ENCODE measurements at regions not wholly inside any gene's neighbourhood (a gene's known extent, or its start where the extent isn't known, plus 50 kb on each side); places are given as distances from the start of the nearest gene placed in this dataset.

- ChIA-PET CTCF (ENCODE audit: unreplicated experiment) (no interaction called here), POLR2A (no interaction called here)
- H3K4me1 ChIP-seq (ENCODE audit: insufficient read depth, low read length, poor library complexity, severe bottlenecking) = no peaks in the 10 kb centered on the region
- H3K4me3 ChIP-seq (ENCODE audit: low read depth, low read length, poor library complexity, severe bottlenecking) = no peak overlapping the region
- H3K4me2 ChIP-seq (ENCODE audit: low read length) = no peak overlapping the region
- DNase-seq (ENCODE audit: low spot score) = no peak
- no peaks in the 10 kb centered on the region for H3K79me2 ChIP-seq (ENCODE audit: insufficient read depth, low read depth, low read length)
- intact Hi-C loops (cut with micrococcal nuclease; ENCODE audit: unreplicated experiment) = no loop called here
- H3K9me2 ChIP-seq (ENCODE audit: insufficient read depth, low read length) = no peaks in the 10 kb centered on the region
- no peak overlapping the region for H2AFZ ChIP-seq (ENCODE audit: low read length)
- no peak overlapping the region for H3K27ac ChIP-seq (ENCODE audit: low read depth, low read length, poor library complexity, severe bottlenecking)
- H3K36me3 ChIP-seq (ENCODE audit: insufficient read depth, low read length) = no peaks in the 10 kb centered on the region
- no peak for TF ChIP-seq CTCF (conservative IDR thresholded peaks at IDR 0.05; ENCODE audit: low read length)
- TF ChIP-seq EZH2phosphoT487 (IDR thresholded peaks at IDR 0.05; ENCODE audit: borderline replicate concordance, low read depth, low read length) = no peak
- H4K20me1 ChIP-seq (ENCODE audit: insufficient read depth, low read length) = no peaks in the 10 kb centered on the region
- H3K9me3 ChIP-seq (ENCODE audit: low read length) = no peaks in the 10 kb centered on the region
- BruUV-seq (replicated peaks) = no TSS peak
These were observed 234.8 kb upstream of the FMN2 start for GRCh38 chr1:239856924-239857323.

GRCh38 chr1:239858057-239858456 is 233.6 kb upstream of the FMN2 start:
- Histone ChIP-seq H4K20me1 (ENCODE audit: insufficient read depth, low read length) (no peaks in the 10 kb centered on the region), H3K4me1 (ENCODE audit: insufficient read depth, low read length, poor library complexity, severe bottlenecking) (no peaks in the 10 kb centered on the region), H3K4me3 (ENCODE audit: low read depth, low read length, poor library complexity, severe bottlenecking) (no peak overlapping the region), H3K4me2 (ENCODE audit: low read length) (no peak overlapping the region), H3K9me2 (ENCODE audit: insufficient read depth, low read length) (no peaks in the 10 kb centered on the region), H3K79me2 (ENCODE audit: insufficient read depth, low read depth, low read length) (no peaks in the 10 kb centered on the region), H2AFZ (ENCODE audit: low read length) (no peak overlapping the region), H3K9me3 (ENCODE audit: low read length) (no peaks in the 10 kb centered on the region), H3K36me3 (ENCODE audit: insufficient read depth, low read length) (no peaks in the 10 kb centered on the region), H3K27ac (ENCODE audit: low read depth, low read length, poor library complexity, severe bottlenecking) (no peak overlapping the region)
- BruUV-seq (replicated peaks) = no TSS peak
- TF ChIP-seq EZH2phosphoT487 (IDR thresholded peaks at IDR 0.05; ENCODE audit: borderline replicate concordance, low read depth, low read length) = no peak
- TF ChIP-seq CTCF (conservative IDR thresholded peaks at IDR 0.05; ENCODE audit: low read length) = no peak
- DNase-seq (ENCODE audit: low spot score) = no peak
- intact Hi-C loops (cut with micrococcal nuclease; ENCODE audit: unreplicated experiment) = no loop called here
- ChIA-PET POLR2A (interaction anchor here (0.6 kb wide), 1 partner anchor 841 kb away, joined by 3 read pairs; no protein-coding TSS in a partner anchor), CTCF (ENCODE audit: unreplicated experiment) (no interaction called here)

- no peaks in the 10 kb centered on the region for H3K36me3 ChIP-seq (ENCODE audit: insufficient read depth, low read length)
- DNase-seq (ENCODE audit: low spot score) = no peak
- no peak overlapping the region for H3K4me3 ChIP-seq (ENCODE audit: low read depth, low read length, poor library complexity, severe bottlenecking)
- H3K9me2 ChIP-seq (ENCODE audit: insufficient read depth, low read length) = no peaks in the 10 kb centered on the region
- H3K79me2 ChIP-seq (ENCODE audit: insufficient read depth, low read depth, low read length) = no peaks in the 10 kb centered on the region
- no peak overlapping the region for H2AFZ ChIP-seq (ENCODE audit: low read length)
- no peak overlapping the region for H3K4me2 ChIP-seq (ENCODE audit: low read length)
- no TSS peak for BruUV-seq (replicated peaks)
- ChIA-PET CTCF (ENCODE audit: unreplicated experiment) (no interaction called here), POLR2A (interaction anchor here (0.6 kb wide), 1 partner anchor 840 kb away, joined by 3 read pairs; no protein-coding TSS in a partner anchor)
- intact Hi-C loops (cut with micrococcal nuclease; ENCODE audit: unreplicated experiment) = no loop called here
- H3K9me3 ChIP-seq (ENCODE audit: low read length) = no peaks in the 10 kb centered on the region
- H4K20me1 ChIP-seq (ENCODE audit: insufficient read depth, low read length) = no peaks in the 10 kb centered on the region
- H3K27ac ChIP-seq (ENCODE audit: low read depth, low read length, poor library complexity, severe bottlenecking) = no peak overlapping the region
- H3K4me1 ChIP-seq (ENCODE audit: insufficient read depth, low read length, poor library complexity, severe bottlenecking) = no peaks in the 10 kb centered on the region
- TF ChIP-seq CTCF (conservative IDR thresholded peaks at IDR 0.05; ENCODE audit: low read length) (no peak), EZH2phosphoT487 (IDR thresholded peaks at IDR 0.05; ENCODE audit: borderline replicate concordance, low read depth, low read length) (no peak)
These were observed 233.2 kb upstream of the FMN2 start for GRCh38 chr1:239858529-239858928.

All from OCI-LY7 (cell line).